Mucosa of gallbladder (tissue), 1 donor: ENCODE measurements at regions not wholly inside any gene's neighbourhood (a gene's known extent, or its start where the extent isn't known, plus 50 kb on each side); places are given as distances from the start of the nearest gene placed in this dataset.

Experiments used
- DNase-seq: peaks from one replicate; pipeline ENCODE4 v3.0.0-alpha.2; 2020; ENCODE audit warnings: low spot score
- donor health status: DM: no; HTN: no; CAD: no.

DNA sequence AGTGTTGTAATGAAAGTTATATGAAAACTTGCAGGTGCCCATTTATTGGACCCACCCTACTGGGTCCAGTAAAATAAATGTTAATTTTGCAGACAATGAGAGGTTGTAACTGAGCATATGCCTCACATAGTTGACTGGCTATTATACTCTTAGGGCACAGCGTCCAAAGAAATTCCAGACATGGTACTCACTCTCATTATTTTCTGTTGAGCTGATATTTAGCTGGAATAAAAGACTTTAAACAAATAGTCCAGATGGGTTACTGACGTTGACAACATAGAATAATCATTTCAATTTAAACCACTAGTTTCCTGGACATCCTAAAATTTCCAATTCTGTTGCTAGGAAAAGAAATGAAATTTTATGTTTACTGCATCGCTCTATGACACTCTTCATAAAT is 174.5 kb downstream of the ZNF365 start:
- no peak for DNase-seq

- no peak for DNase-seq
Observed at GRCh38 chr10:62550173-62550572, 176.0 kb downstream of the ZNF365 start.

DNA sequence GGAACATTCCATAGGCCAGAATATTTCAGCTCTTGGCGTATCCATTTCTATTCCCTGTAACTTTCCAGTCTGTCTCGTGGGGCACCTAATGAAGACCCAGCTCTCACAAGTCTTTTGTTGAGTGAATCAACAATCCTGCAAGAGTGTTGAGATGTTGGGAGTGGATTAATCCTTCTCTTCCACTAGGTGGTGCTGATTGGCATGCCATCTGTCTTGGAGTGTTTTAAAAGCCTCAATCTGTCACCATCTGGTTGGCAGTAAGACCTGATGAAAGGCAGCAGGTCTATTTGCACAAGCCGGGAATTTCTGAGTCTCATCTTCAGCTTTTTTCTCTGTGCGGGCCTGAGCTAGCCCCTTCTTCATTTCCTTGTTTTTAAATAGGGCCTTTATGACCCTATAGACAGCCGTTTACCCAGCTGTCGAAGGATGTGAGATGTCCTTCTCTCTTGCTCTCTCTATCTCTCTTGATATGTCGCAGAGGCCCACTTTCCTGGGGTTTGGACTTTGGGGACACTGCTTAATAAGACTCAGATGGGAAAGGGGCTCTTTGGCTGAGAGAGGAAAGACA is 180.5 kb downstream of the ZNF365 start:
- DNase-seq = peak; percentile 12

DNA sequence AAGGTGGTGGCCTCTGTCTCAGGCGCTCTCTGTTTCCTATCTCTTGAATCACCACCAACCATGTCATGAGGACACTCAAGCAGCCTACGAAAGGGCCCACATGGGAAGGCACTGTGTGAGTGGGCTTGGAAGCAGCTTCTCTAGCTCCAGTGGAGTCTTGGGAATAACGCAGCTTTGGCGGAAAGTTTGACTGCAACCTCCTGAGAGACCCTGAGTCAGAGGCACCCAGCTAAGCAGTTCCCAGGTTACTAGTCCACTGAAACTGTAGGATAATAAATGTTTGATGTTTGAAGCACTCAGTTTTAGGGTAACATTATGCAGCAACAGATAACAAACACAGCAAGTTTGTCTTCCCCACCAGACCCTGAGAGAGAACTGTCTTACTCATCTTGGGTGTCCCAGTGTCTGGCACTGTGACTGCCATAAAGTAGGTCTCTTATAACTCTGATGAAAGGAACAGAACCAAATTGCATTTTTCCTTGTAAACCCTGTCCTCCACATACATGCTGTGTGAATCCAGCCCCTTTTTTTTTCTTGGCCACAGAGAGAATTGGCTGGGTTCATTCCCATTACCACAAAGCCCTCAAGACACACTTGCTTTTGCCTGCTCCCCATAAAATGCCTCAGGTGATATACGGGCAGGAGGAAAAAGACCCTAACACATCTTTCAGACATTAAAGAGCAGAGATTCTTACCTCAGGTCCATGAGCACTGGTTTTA is 185.5 kb downstream of the ZNF365 start:
- DNase-seq = no peak

DNA sequence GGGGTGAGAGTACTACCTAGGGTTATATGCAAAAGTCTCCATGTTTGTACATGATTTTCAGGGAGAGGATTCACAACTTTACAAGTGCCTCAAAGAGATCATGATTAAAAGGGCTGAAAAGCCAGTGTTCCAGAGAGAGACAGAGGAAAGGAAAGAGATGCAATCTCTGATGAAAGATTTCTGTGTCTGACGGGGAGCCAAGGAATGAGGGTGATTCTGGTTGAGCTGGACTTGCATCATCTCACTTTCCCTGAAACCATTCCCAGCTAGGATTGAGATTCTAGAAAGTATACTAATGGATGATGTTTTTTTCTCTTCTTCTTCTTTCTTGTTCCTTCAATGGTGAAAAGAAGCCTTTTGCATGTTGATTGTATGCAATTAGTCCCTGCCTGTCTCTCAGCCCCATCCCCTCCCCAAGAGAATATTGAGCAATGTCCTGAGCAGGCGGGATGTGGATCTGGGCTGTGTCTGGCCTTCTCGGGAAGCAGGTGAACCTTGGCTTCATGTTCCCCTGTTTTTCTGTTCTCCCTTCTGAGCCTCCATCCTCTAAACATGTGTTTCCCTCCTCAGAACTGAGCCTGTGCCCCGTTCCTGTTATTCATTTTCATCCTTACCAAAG is 186.1 kb downstream of the ZNF365 start:
- no peak for DNase-seq

DNA sequence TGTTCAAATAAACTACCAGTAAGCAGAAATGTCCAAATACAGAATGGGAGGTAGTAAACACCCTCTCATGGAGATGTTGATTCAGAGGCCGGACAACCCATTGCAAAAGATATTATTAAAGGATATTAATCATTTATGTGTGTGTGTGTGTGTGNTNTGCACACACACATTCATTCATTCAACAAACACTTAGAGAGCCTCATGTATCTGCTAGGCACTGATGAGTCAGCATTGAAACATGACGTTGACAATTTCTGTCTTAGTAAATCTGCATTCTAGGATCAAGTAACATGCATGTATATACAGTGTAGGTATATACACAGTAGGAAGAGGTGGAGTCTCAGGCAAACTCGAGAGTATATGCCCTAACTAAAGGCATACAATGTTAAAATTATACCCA is 187.0 kb downstream of the ZNF365 start:
- no peak for DNase-seq

- DNase-seq = no peak
Observed at GRCh38 chr10:62562101-62562500, 187.9 kb downstream of the ZNF365 start.

DNA sequence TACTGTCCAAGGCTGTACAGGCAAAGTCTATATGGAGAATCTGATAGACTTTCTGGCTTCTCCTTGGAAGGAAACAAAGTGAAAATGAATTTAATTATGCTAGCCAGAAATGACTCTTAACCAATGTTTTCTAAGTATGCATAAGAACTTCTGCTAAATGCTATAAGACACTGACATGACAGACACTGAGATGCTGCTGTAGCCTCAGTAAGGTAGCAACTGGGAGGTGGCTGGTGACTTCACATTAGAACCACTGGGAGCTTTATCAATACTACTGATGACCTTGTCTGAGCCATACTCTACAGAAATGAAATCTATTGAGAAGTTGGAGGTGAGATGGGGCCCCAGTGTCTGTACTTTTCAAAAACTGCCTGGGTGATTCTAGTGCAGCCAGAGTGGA is 188.6 kb downstream of the ZNF365 start:
- no peak for DNase-seq

DNA sequence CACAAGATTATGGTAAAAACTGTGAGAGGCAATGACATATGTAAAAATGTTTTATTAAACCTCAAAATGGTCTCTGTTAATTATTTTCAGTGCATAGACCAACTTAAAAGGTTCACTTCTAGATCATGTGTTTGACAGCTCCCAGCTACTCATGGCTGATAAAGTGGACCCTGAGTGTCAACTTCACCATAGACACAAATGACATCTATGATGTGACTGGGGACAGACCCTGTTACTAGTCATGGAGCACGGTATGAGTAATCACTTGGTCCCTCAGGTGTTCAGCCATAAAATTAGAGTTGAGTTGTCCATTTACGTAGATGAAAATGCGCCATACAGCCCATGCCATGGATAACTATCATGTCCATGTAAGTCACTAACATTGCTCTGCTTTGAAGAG is 199.8 kb downstream of the ZNF365 start:
- no peak for DNase-seq

GRCh38 chr10:62577076-62577475 is 202.9 kb downstream of the ZNF365 start:
- no peak for DNase-seq

- no peak for DNase-seq
Observed at GRCh38 chr10:62577666-62578291, 203.6 kb downstream of the ZNF365 start.

DNA sequence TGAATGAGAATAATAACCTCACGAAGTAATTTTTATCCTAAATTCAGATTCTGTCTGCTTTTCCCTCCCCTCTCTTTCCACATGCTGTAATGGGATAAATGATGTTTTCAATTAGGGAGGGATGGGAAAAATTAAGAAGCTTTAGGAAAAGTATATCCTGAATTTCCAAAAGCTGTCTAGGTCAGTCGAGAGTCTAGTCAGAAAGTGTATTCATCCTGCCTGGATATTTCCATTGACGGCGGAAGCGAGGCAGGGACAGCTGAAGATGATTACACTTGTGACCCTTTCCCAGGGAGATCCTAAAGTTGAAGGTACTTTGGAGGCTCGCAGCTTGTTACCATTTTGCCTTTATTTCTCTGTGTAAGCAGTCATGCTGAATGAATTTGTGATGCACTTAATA is 204.1 kb downstream of the ZNF365 start:
- no peak for DNase-seq

DNA sequence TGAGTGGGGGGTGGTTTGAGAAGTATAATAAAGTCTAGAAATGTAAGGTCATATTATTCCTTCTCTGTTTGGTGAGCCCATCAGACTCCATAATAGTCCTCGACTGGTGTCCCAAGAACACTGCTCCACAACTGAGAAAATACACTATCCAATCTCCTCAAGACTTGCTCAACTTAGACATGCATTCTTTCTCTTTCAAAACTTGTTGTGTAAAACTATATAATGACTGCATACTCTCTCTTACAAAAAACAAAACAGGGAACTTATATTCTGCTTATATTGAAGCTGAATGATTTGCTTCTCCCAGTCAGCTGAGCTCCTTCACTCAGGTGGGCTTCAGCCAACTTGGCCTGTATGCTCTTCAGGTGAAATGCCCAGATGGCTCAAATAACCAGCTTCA is 204.7 kb downstream of the ZNF365 start:
- DNase-seq = no peak

GRCh38 chr10:62580396-62580795 is 206.2 kb downstream of the ZNF365 start:
- DNase-seq = no peak

GRCh38 chr10:62581351-62581750 is 207.2 kb downstream of the ZNF365 start:
- DNase-seq = no peak

DNA sequence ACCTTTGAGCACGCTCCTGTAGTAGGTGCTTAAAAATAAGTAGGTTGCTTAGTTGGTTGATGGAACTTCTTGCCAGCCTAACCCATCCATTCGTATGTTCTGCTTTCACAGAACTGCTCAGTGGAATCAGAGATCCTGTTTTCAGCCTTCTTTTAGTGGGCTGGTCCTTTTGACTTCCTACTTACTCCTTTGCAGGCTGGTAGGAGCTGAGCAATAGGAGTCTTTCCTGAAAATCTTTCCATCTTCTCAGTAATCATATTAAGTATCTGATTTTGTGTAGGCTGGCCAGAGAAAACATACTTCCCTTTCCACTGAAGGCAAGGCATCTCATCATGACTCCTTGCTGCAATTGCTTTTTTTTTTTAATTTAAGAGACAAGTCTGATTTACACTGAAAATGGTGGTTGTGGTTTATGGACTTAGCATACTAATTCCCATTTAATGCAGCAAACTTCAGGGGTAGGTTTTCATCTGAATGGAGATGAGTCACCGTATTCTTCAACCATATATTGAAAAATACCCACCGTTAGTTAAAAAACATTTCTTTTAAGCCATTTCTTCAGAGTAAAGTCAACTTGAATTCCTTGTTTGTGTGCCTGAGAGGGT is 208.0 kb downstream of the ZNF365 start:
- no peak for DNase-seq

DNA sequence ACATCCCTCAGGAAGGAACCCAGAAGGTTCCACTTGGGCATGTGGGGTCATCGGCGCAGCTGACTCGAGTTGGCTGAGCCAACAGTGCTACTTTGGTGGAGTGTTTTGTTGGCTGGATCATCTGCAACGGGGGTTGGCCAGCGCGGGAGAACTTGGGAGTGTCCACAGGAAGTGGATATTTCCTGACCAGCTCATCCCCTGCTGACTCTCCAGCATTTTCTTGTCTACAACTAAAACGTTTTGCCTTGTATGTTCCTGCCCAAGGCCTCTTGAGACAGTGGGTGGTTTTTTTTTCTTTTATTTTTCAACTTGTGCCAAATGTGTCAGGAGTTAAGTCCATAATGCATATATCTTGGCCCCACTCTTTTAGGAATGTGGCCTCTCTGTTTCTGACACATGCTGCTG is 208.6 kb downstream of the ZNF365 start:
- DNase-seq = peak; percentile 44

DNA sequence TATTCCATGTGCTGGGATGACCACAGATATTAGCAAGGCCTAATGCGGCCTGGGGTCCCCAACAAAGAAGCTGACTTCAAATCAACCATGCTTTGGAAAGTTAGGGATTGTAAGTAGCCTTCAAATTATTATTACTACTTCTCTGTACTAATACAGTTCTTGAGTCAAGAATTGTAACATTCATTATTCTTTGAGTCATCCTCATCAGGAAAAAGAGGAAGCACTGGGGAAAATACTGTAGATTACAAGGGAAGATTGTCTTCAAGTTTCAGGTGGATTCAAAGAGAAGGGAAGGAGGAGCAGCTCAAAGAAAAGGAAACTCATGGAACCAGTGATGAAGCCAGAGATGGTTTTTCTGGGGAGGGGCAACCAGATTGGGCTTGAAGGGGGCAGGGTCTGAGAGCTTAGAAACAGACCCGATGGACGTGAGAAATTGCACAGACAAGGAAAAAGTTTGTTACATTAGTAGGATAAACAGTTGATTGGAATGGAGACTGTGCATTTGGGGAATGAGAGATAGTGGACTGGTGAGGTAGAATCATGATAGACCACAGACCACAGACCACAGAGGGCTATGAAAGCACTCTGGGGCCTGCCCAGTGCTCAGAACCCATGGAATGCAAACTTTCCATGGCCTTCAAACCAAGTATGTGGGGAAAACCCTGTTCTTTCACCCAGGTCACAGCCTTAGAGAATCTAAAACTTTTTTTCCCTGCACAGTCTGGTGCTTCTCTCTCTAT is 209.9 kb downstream of the ZNF365 start:
- no peak for DNase-seq

- no peak for DNase-seq
Observed at GRCh38 chr10:62584731-62585130, 210.6 kb downstream of the ZNF365 start.

DNA sequence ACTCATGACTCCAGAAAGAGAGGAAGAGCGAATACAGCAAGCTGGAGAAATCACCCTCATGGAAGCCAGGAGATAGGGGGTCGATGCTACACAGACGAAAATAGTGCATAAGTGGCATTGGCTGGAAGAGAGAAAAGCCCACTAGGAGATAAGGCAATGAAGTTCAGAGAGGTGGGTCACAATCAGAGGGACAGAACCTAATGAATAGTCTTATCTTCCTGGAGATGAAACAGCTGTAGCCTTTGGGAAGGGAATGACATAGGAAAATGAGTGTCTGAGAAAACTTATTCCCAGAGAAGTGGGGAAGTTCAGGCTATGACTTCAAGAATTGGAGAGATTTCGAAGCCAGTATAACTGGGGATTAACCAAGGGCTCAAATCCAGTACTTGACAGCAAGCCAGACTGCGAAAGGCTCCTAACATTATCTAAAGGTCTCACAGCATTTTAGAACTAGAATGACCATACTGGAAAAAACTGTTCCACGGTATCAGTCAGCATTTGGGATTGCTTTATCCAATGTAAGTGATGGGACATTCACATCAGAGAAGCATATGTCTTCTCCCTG is 211.1 kb downstream of the ZNF365 start:
- no peak for DNase-seq

DNA sequence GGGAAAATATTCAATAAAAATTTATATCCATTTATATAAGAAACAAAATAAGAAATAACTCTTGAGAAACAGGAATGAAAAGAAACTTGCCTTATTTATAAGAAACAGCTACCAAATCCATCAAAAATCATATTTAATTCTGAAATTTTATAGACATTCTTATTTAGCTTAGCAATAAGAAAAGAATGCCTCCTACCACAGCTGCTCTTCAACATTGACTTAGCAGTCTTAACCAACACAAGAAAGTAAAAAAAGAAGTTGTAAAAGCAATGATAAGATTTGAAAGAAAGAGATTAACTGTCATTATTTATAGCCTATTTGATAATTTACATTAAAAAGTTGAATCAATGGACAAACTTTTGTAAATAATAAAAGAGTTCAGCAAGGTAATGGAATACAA is 212.8 kb downstream of the ZNF365 start:
- no peak for DNase-seq

- no peak for DNase-seq
Observed at GRCh38 chr10:62588116-62588515, 213.9 kb downstream of the ZNF365 start.
